Gastrocnemius medialis (tissue), 4 donors: ENCODE measurements at regions not wholly inside any gene's neighbourhood (a gene's known extent, or its start where the extent isn't known, plus 50 kb on each side); places are given as distances from the start of the nearest gene placed in this dataset.

Experiments
- ATAC-seq, 2 donors: fragments of 150-250 bp; one replicate each; pipeline ENCODE4 v1.9.1; 2016
- DNase-seq, 2 donors: peaks; one replicate each; pipeline ENCODE4 v3.0.0-alpha.2; 2019
- H3K27ac ChIP-seq, 4 donors: fragments of 200-600 bp; sonication (generic); 1 replicate in 1 of 4; 2 replicates in 3 of 4; pipeline ENCODE4 v1.5.1; 2016 to 2018; ENCODE audit warnings: mild to moderate bottlenecking in 2 of 4, moderate library complexity in 1 of 4
- H3K27me3 ChIP-seq, 3 donors: fragments of 200-600 bp; sonication (generic) in 2 of 3; 1 replicate in 1 of 3; 2 replicates in 2 of 3; pipeline versions ENCODE4 v1.5.1 to v1.6.0; 2016 to 2019; ENCODE audit warnings: mild to moderate bottlenecking in 1 of 3, moderate library complexity in 1 of 3
- H3K36me3 ChIP-seq, 2 donors: fragments of 200-600 bp; sonication (generic) in 1 of 2; one replicate each; pipeline ENCODE4 v1.5.1; 2017 to 2018
- H3K4me1 ChIP-seq, 2 donors: fragments of 200-600 bp; sonication (generic) in 1 of 2; one replicate each; pipeline ENCODE4 v1.5.1; 2016 to 2017; ENCODE audit warnings: mild to moderate bottlenecking in 2 of 2
- H3K4me3 ChIP-seq, 4 donors: fragments of 200-600 bp; sonication (generic) in 3 of 4; 1 replicate in 1 of 4; 2 replicates in 3 of 4; pipeline ENCODE4 v1.5.1; 2016 to 2019; ENCODE audit warnings: mild to moderate bottlenecking in 2 of 4
- H3K9me3 ChIP-seq, 3 donors: fragments of 200-600 bp; sonication (generic) in 2 of 3; 1 replicate in 1 of 3; 2 replicates in 2 of 3; pipeline ENCODE4 v1.5.1; 2016 to 2019
- CTCF ChIP-seq, 5 experiments: fragments of 450-650 bp in 3 of 5; fragments of 200-600 bp in 2 of 5; sonication (generic) in 2 of 5; IDR thresholded peaks in 4 of 5; conservative IDR thresholded peaks in 1 of 5; 1 replicate in 4 of 5; 2 replicates in 1 of 5; pipeline ENCODE4 v1.5.1; 2016 to 2019; ENCODE audit warnings: antibody characterized with exemption in 5 of 5, mild to moderate bottlenecking in 3 of 5, moderate library complexity in 3 of 5
- POLR2A ChIP-seq, 2 donors: fragments of 450-650 bp; IDR thresholded peaks; one replicate each; pipeline ENCODE4 v1.6.1; 2017; ENCODE audit warnings: antibody characterized with exemption in 2 of 2, mild to moderate bottlenecking in 2 of 2, moderate library complexity in 2 of 2
- in situ Hi-C, 4 donors: fragments of 200-750 bp; cut with MboI; loops; one replicate each; pipeline versions ENCODE4 v1.15.0 to v1.8.0; 2017; ENCODE audit warnings: low sequenced_read_pairs in 4 of 4
- intact Hi-C: fragments of 100-400 bp; cut with DNase I; formaldehyde crosslinking; loops from one replicate; pipeline ENCODE4 v1.15.1; 2023; ENCODE audit warnings: low total_unique reads

GRCh38 chr4:43348591-43348990 lies 456.1 kb downstream of the GRXCR1 start:
- no peaks in the 10 kb centered on the region for H3K9me3 ChIP-seq
- in situ Hi-C loops: no loop called here
- no peak overlapping the region for H3K4me3 ChIP-seq
- H3K27ac ChIP-seq: no peak overlapping the region
- no peak for TF ChIP-seq CTCF (IDR thresholded peaks at IDR 0.05 in 4 of 5, conservative IDR thresholded peaks at IDR 0.05 in 1 of 5)
- DNase-seq: no peak
- H3K36me3 ChIP-seq: no peaks in the 10 kb centered on the region
- intact Hi-C loops: no loop called here
- no peak for ATAC-seq
- no peaks in the 10 kb centered on the region for H3K27me3 ChIP-seq
- H3K4me1 ChIP-seq: no peaks in the 10 kb centered on the region

GRCh38 chr4:43351970-43352806 lies 459.7 kb downstream of the GRXCR1 start:
- no peak for TF ChIP-seq CTCF (IDR thresholded peaks at IDR 0.05 in 4 of 5, conservative IDR thresholded peaks at IDR 0.05 in 1 of 5)
- TF ChIP-seq POLR2A (IDR thresholded peaks at IDR 0.05): no peak
- intact Hi-C loops: no loop called here
- H3K4me3 ChIP-seq: no peak overlapping the region
- DNase-seq (no peak), ATAC-seq (no peak)
- no peaks in the 10 kb centered on the region for H3K4me1 ChIP-seq
- no peaks in the 10 kb centered on the region for H3K36me3 ChIP-seq
- no peaks in the 10 kb centered on the region for H3K9me3 ChIP-seq
- H3K27me3 ChIP-seq: no peaks in the 10 kb centered on the region
- H3K27ac ChIP-seq: no peak overlapping the region
- in situ Hi-C loops: no loop called here

GRCh38 chr4:43352859-43353258 lies 460.3 kb downstream of the GRXCR1 start:
- ATAC-seq (no peak), DNase-seq (no peak)
- Histone ChIP-seq H3K4me1 (no peaks in the 10 kb centered on the region), H3K9me3 (no peaks in the 10 kb centered on the region), H3K36me3 (no peaks in the 10 kb centered on the region), H3K4me3 (no peak overlapping the region), H3K27ac (no peak overlapping the region), H3K27me3 (no peaks in the 10 kb centered on the region)
- no peak for TF ChIP-seq CTCF (IDR thresholded peaks at IDR 0.05 in 4 of 5, conservative IDR thresholded peaks at IDR 0.05 in 1 of 5)
- no peak for TF ChIP-seq POLR2A (IDR thresholded peaks at IDR 0.05)
- in situ Hi-C loops: no loop called here
- intact Hi-C loops: no loop called here

- intact Hi-C loops: no loop called here
- TF ChIP-seq POLR2A (IDR thresholded peaks at IDR 0.05) (no peak), CTCF (IDR thresholded peaks at IDR 0.05 in 4 of 5, conservative IDR thresholded peaks at IDR 0.05 in 1 of 5) (no peak)
- H3K36me3 ChIP-seq: no peaks in the 10 kb centered on the region
- H3K27ac ChIP-seq: no peak overlapping the region
- in situ Hi-C loops: no loop called here
- DNase-seq (no peak), ATAC-seq (no peak)
- no peak overlapping the region for H3K4me3 ChIP-seq
- H3K4me1 ChIP-seq: no peaks in the 10 kb centered on the region
- no peaks in the 10 kb centered on the region for H3K27me3 ChIP-seq
- no peaks in the 10 kb centered on the region for H3K9me3 ChIP-seq
Observed at GRCh38 chr4:43353552-43353951, 461.0 kb downstream of the GRXCR1 start.

GRCh38 chr4:43356786-43357185 lies 464.3 kb downstream of the GRXCR1 start:
- TF ChIP-seq CTCF (IDR thresholded peaks at IDR 0.05 in 4 of 5, conservative IDR thresholded peaks at IDR 0.05 in 1 of 5) (no peak), POLR2A (IDR thresholded peaks at IDR 0.05) (no peak)
- no peaks in the 10 kb centered on the region for H3K36me3 ChIP-seq
- H3K4me1 ChIP-seq: no peaks in the 10 kb centered on the region
- no peaks in the 10 kb centered on the region for H3K27me3 ChIP-seq
- no peak overlapping the region for H3K4me3 ChIP-seq
- DNase-seq (no peak), ATAC-seq (no peak)
- no peak overlapping the region for H3K27ac ChIP-seq
- intact Hi-C loops (no loop called here), in situ Hi-C loops (no loop called here)
- no peaks in the 10 kb centered on the region for H3K9me3 ChIP-seq
